ENCODE measurements at regions not wholly inside any gene's neighbourhood (a gene's known extent, or its start where the extent isn't known, plus 50 kb on each side); places are given as distances from the start of the nearest gene placed in this dataset.

- no peak for DNase-seq
- in situ Hi-C loops (cut with HindIII; ENCODE audit: low pct_ligation_motif_present, low pct_unique_long_range_greater_than_20kb, low sequenced_read_pairs): no loop called here
Observed at GRCh38 chr6:84546427-84546914, 217.9 kb downstream of the TBX18 start.

GRCh38 chr6:84539122-84539856, 225.1 kb downstream of the TBX18 start:
- in situ Hi-C loops (cut with HindIII; ENCODE audit: low pct_ligation_motif_present, low pct_unique_long_range_greater_than_20kb, low sequenced_read_pairs): no loop called here

GRCh38 chr6:84536885-84537638, 227.3 kb downstream of the TBX18 start:
- in situ Hi-C loops (cut with HindIII; ENCODE audit: low pct_ligation_motif_present, low pct_unique_long_range_greater_than_20kb, low sequenced_read_pairs): no loop called here
- no peak for DNase-seq

More at GRCh38 chr6:84539122-84539856, 225.1 kb downstream of the TBX18 start:
- no peak for DNase-seq

GRCh38 chr6:84528201-84528600, 236.2 kb downstream of the TBX18 start:
- no peak for DNase-seq
- in situ Hi-C loops (cut with HindIII; ENCODE audit: low pct_ligation_motif_present, low pct_unique_long_range_greater_than_20kb, low sequenced_read_pairs): no loop called here

- in situ Hi-C loops (cut with HindIII; ENCODE audit: low pct_ligation_motif_present, low pct_unique_long_range_greater_than_20kb, low sequenced_read_pairs): no loop called here
- no peak for DNase-seq
Observed at GRCh38 chr6:84526631-84527030, 237.8 kb downstream of the TBX18 start.

GRCh38 chr6:84525907-84526306, 238.5 kb downstream of the TBX18 start:
- in situ Hi-C loops (cut with HindIII; ENCODE audit: low pct_ligation_motif_present, low pct_unique_long_range_greater_than_20kb, low sequenced_read_pairs): no loop called here
- DNase-seq: no peak

GRCh38 chr6:84524636-84525035, 239.8 kb downstream of the TBX18 start:
- no peak for DNase-seq
- in situ Hi-C loops (cut with HindIII; ENCODE audit: low pct_ligation_motif_present, low pct_unique_long_range_greater_than_20kb, low sequenced_read_pairs): no loop called here

- DNase-seq: peak; percentile 22
- in situ Hi-C loops (cut with HindIII; ENCODE audit: low pct_ligation_motif_present, low pct_unique_long_range_greater_than_20kb, low sequenced_read_pairs): no loop called here
Observed at GRCh38 chr6:84522135-84522549, 242.3 kb downstream of the TBX18 start.

GRCh38 chr6:84521511-84521910, 242.9 kb downstream of the TBX18 start:
- no peak for DNase-seq
- in situ Hi-C loops (cut with HindIII; ENCODE audit: low pct_ligation_motif_present, low pct_unique_long_range_greater_than_20kb, low sequenced_read_pairs): no loop called here

GRCh38 chr6:84517741-84518530, 246.5 kb downstream of the TBX18 start:
- in situ Hi-C loops (cut with HindIII; ENCODE audit: low pct_ligation_motif_present, low pct_unique_long_range_greater_than_20kb, low sequenced_read_pairs): no loop called here
- DNase-seq: no peak

GRCh38 chr6:84516154-84516553, 248.2 kb downstream of the TBX18 start:
- in situ Hi-C loops (cut with HindIII; ENCODE audit: low pct_ligation_motif_present, low pct_unique_long_range_greater_than_20kb, low sequenced_read_pairs): no loop called here
- DNase-seq: no peak

- in situ Hi-C loops (cut with HindIII; ENCODE audit: low pct_ligation_motif_present, low pct_unique_long_range_greater_than_20kb, low sequenced_read_pairs): no loop called here
- no peak for DNase-seq
Observed at GRCh38 chr6:84515067-84515466, 249.3 kb downstream of the TBX18 start.

GRCh38 chr6:84514089-84514971, 250.1 kb downstream of the TBX18 start:
- DNase-seq: no peak

GRCh38 chr6:84512391-84512790, 252.0 kb downstream of the TBX18 start:
- DNase-seq: no peak
- in situ Hi-C loops (cut with HindIII; ENCODE audit: low pct_ligation_motif_present, low pct_unique_long_range_greater_than_20kb, low sequenced_read_pairs): no loop called here

More at GRCh38 chr6:84514089-84514971, 250.1 kb downstream of the TBX18 start:
- in situ Hi-C loops (cut with HindIII; ENCODE audit: low pct_ligation_motif_present, low pct_unique_long_range_greater_than_20kb, low sequenced_read_pairs): no loop called here

- DNase-seq: no peak
- in situ Hi-C loops (cut with HindIII; ENCODE audit: low pct_ligation_motif_present, low pct_unique_long_range_greater_than_20kb, low sequenced_read_pairs): no loop called here
Observed at GRCh38 chr6:84511929-84512328, 252.5 kb downstream of the TBX18 start.

GRCh38 chr6:84508981-84509380, 255.4 kb downstream of the TBX18 start:
- DNase-seq: no peak
- in situ Hi-C loops (cut with HindIII; ENCODE audit: low pct_ligation_motif_present, low pct_unique_long_range_greater_than_20kb, low sequenced_read_pairs): no loop called here

GRCh38 chr6:84508334-84508733, 256.1 kb downstream of the TBX18 start:
- in situ Hi-C loops (cut with HindIII; ENCODE audit: low pct_ligation_motif_present, low pct_unique_long_range_greater_than_20kb, low sequenced_read_pairs): no loop called here
- DNase-seq: no peak

- in situ Hi-C loops (cut with HindIII; ENCODE audit: low pct_ligation_motif_present, low pct_unique_long_range_greater_than_20kb, low sequenced_read_pairs): no loop called here
- DNase-seq: no peak
Observed at GRCh38 chr6:84504025-84504424, 260.4 kb downstream of the TBX18 start.
